ENCODE measurements at regions not wholly inside any gene's neighbourhood (a gene's known extent, or its start where the extent isn't known, plus 50 kb on each side); places are given as distances from the start of the nearest gene placed in this dataset.
"Not testable (repeated sequence)": the region's sequence is repeated elsewhere in the genome, so short reads cannot be mapped to it uniquely, and the experiment has no call there.

DNA sequence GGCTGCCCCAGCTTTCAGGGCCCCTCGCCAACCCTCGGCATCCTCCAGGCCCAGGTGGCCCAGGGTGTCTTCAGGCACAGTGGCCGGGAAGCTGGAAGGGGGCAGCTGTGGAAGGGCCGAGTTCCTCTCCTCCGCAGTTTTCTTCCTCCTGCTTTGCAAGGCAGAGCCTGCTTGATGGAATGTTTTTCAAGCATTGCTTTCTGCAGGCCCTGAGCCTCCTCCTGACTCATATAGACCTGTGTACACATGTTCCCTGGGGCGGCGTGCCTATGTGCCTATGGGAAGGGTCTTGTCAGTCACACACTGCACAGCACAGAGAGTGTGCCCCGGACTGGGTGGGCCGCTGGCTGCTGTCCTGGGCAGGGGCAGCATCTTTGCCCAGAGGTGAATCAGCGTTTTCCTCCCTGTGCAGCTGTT lies 107.5 kb downstream of the ERMARD start:
- peaks cover 6% of the 10 kb centered on the region for H3K4me1 ChIP-seq
- peak; percentile 4 for ATAC-seq
- no peak overlapping the region for H3K4me3 ChIP-seq
- H3K9me3 ChIP-seq: no peaks in the 10 kb centered on the region
- no peak overlapping the region for H3K27ac ChIP-seq
- H3K27me3 ChIP-seq: no peaks in the 10 kb centered on the region
- DNase-seq: no peak
- H3K36me3 ChIP-seq: no peaks in the 10 kb centered on the region
- TF ChIP-seq, protein P1, sequence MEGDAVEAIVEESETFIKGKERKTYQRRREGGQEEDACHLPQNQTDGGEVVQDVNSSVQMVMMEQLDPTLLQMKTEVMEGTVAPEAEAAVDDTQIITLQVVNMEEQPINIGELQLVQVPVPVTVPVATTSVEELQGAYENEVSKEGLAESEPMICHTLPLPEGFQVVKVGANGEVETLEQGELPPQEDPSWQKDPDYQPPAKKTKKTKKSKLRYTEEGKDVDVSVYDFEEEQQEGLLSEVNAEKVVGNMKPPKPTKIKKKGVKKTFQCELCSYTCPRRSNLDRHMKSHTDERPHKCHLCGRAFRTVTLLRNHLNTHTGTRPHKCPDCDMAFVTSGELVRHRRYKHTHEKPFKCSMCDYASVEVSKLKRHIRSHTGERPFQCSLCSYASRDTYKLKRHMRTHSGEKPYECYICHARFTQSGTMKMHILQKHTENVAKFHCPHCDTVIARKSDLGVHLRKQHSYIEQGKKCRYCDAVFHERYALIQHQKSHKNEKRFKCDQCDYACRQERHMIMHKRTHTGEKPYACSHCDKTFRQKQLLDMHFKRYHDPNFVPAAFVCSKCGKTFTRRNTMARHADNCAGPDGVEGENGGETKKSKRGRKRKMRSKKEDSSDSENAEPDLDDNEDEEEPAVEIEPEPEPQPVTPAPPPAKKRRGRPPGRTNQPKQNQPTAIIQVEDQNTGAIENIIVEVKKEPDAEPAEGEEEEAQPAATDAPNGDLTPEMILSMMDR (IDR thresholded peaks at IDR 0.05): no peak
- intact Hi-C loops (cut with DNase I): no loop called here

DNA sequence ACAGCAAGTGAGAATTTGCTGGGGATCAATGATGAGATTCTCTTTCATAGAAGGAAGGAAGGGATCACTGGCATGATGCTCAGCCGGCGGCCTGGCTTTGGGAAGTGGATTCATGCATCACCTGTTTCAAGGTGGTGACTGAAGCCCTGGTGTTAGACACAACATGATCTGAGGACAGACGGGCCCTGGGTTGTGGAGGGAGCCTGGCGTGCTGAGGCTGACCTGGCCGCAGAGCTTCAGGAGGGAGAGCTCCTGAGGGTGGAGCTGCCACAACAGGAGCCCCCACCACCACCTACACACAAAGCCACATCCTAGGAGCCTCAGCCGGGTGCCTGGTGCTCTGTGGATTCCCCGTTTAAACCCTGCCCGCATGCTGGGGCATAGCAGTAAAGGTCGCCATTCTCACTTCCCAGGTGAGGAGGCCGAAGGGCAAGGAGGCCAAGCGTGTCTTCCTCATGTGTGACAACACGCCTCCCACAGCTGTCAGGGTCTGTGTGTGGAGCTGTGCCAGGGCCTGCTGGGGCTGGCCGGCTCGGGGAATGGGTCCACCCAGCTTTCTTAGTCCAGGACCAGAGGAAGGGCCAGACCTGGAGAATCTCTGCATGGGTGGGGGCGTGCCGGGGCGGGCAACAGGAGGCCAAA lies 107.0 kb downstream of the ERMARD start:
- intact Hi-C loops (cut with DNase I): no loop called here
- TF ChIP-seq, protein P1 (IDR thresholded peaks at IDR 0.05): no peak
- peak; percentile 14 for ATAC-seq

DNA sequence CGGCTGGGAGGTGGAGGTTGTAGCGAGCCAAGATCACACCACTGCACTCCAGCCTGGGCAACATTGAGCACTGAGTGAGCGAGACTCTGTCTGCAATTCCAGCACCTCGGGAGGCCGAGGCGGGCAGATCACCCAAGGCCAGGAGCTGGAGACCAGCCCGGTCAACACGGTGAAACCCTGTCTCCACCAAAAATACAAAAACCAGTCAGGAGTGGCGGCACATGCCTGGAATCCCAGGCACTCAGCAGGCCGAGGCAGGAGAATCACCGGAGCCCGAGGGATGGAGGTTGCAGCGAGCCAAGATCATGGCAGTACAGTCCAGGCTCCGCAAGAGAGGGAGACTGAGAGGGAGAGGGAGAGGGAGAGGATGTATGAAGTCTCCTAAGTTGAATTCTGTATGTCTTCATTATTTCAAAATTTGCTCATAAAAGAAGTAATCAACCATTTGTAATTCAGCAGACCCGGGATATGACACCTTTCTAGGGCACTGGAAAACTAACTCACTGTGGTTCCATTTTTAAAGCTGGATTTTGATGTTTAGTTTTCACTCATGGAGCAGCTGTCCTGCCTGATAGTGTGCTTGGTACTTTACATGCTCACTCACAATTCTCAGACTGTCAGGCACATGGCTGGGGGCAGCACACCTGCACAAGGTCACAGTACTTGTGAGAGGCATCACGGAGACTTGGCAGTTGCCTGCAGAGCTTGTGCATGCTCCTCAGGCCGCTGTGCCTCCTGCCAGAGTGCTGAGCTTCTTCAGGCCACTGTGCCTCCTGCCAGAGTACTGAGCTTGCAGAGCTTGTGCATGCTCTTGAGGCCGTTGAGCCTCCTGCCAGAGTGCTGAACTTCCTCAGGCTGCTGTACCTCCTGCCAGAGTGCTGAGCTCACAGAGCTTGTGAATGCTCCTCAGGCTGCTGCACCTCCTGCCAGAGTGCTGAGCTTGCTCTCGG lies 106.2 kb downstream of the ERMARD start:
- TF ChIP-seq, protein P1 (IDR thresholded peaks at IDR 0.05): no peak
- ATAC-seq (no peak), DNase-seq (peak; percentile 52)
- intact Hi-C loops (cut with DNase I): no loop called here
- peaks cover 6% of the 10 kb centered on the region for H3K4me1 ChIP-seq
- no peaks in the 10 kb centered on the region for H3K27me3 ChIP-seq
- H3K4me3 ChIP-seq: no peak overlapping the region
- H3K9me3 ChIP-seq: no peaks in the 10 kb centered on the region
- H3K36me3 ChIP-seq: no peaks in the 10 kb centered on the region
- no peak overlapping the region for H3K27ac ChIP-seq

More for the DNA sequence above, 107.0 kb downstream of the ERMARD start:
- DNase-seq: peak; percentile 60
- Histone ChIP-seq H3K27ac (no peak overlapping the region), H3K9me3 (no peaks in the 10 kb centered on the region), H3K4me3 (no peak overlapping the region), H3K4me1 (peaks cover 6% of the 10 kb centered on the region), H3K36me3 (no peaks in the 10 kb centered on the region), H3K27me3 (no peaks in the 10 kb centered on the region)

DNA sequence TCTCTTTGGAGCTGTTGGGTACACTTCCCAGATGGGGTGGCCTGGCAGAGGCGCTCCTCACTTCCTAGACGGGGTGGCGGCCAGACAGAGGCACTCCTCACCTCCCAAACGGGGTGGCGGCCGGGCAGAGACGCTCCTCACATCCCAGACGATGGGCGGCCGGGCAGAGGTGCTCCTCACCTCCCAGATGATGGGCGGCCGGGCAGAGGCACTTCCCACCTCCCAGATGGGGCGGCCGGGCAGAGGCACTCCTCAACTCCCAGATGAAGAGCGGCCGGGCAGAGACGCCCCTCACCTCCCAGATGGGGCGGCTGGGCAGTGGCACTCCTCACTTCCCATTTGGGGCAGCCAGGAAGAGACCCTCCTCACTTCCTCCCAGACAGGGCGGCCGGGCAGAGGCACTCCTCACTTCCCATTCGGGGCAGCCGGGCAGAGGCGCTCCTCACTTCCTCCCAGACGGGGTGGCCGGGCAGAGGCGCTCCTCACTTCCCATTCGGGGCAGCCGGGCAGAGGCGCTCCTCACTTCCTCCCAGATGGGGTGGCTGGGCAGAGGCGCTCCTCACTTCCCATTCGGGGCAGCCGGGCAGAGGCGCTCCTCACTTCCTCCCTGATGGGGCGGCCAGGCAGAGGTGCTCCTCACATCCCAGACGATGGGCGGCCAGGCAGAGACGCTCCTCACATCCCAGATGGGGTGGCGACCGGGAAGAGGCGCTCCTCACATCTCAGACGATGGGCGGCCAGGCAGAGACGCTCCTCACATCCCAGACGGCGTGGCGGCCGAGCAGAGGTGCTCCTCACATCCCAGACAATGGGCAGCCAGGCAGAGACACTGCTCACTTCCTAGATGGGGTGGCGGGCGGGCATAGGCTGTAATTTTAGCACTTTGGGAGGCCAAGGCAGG lies 105.3 kb downstream of the ERMARD start:
- ATAC-seq; H3K27me3 ChIP-seq; H3K9me3 ChIP-seq; H3K36me3 ChIP-seq; H3K4me1 ChIP-seq; intact Hi-C loops (cut with DNase I); H3K4me3 ChIP-seq; H3K27ac ChIP-seq: not testable (repeated sequence)
- DNase-seq: peak; percentile 50

DNA sequence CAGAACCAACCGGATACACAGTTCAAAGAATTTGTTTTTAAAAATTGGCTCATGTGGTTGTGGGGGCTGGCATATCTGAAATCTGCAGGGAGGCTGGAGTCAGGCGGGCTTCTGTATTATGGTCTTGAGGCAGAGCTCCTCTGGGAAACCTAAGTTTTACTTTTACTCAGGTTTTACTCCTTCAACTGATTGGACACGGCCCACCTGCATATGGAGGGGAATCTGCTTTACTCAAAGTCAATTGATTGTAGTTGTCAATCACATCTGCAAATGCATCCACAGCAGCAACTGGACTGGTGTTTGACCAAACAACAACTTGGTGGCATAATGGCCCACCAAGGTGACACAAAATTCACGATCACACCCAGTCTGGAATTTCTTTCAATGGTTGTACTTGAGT lies 103.4 kb downstream of the ERMARD start:
- Histone ChIP-seq H3K4me1 (peaks cover 4% of the 10 kb centered on the region), H3K4me3 (no peak overlapping the region), H3K27me3 (no peaks in the 10 kb centered on the region), H3K36me3 (no peaks in the 10 kb centered on the region), H3K27ac (no peak overlapping the region), H3K9me3 (no peaks in the 10 kb centered on the region)
- intact Hi-C loops (cut with DNase I): no loop called here
- DNase-seq: no peak
- ATAC-seq: no peak
- TF ChIP-seq, protein P1 (IDR thresholded peaks at IDR 0.05): no peak

Measured in upper lobe of right lung (tissue), 1 donor.